H1 (cell line): ENCODE measurements at regions not wholly inside any gene's neighbourhood (a gene's known extent, or its start where the extent isn't known, plus 50 kb on each side); places are given as distances from the start of the nearest gene placed in this dataset.

Source experiments
- BCL11A ChIP-seq, 2 experiments: IDR thresholded peaks; one replicate each; pipeline ENCODE4 v1.6.1; 2011; ENCODE audit warnings: low read depth in 2 of 2, low read length in 2 of 2, mild to moderate bottlenecking in 2 of 2
- CREB1 ChIP-seq: IDR thresholded peaks from 2 replicates; pipeline ENCODE4 v1.6.1; 2012; ENCODE audit warnings: inconsistent platforms
- RBBP5 ChIP-seq: IDR thresholded peaks from 2 replicates; pipeline ENCODE4 v1.7.1; 2012; ENCODE audit warnings: low read depth, mild to moderate bottlenecking, inconsistent platforms, low read length, moderate library complexity, borderline replicate concordance
- RNF2 ChIP-seq: fragments of 200-900, 300-1000 bp; sonication (generic); IDR thresholded peaks from 2 replicates; pipeline ENCODE4 v1.7.1; 2016; ENCODE audit warnings: borderline replicate concordance, low read depth, mild to moderate bottlenecking, antibody characterized with exemption, low read length; ENCODE audit not compliant: poor library complexity, severe bottlenecking; ENCODE audit errors: missing control alignments
- SUZ12 ChIP-seq: fragments of 200-600 bp; sonication (generic); IDR thresholded peaks from 2 replicates; pipeline ENCODE4 v1.6.1; 2012; ENCODE audit warnings: mild to moderate bottlenecking, inconsistent platforms, low read length, moderate library complexity, mixed read lengths
- TF ChIP-seq, protein P1 (sequence below): fragments of 300-600 bp; sonication (generic); IDR thresholded peaks from 2 replicates; pipeline ENCODE4 v1.7.1; 2012; ENCODE audit warnings: low read length, moderate library complexity, mild to moderate bottlenecking, inconsistent platforms; ENCODE audit not compliant: insufficient replicate concordance
- TF ChIP-seq, protein P2 (sequence below): IDR thresholded peaks from 2 replicates; pipeline ENCODE4 v1.6.1; 2011; ENCODE audit warnings: low read length, improper control_type of control experiment

- TF ChIP-seq, protein P1, sequence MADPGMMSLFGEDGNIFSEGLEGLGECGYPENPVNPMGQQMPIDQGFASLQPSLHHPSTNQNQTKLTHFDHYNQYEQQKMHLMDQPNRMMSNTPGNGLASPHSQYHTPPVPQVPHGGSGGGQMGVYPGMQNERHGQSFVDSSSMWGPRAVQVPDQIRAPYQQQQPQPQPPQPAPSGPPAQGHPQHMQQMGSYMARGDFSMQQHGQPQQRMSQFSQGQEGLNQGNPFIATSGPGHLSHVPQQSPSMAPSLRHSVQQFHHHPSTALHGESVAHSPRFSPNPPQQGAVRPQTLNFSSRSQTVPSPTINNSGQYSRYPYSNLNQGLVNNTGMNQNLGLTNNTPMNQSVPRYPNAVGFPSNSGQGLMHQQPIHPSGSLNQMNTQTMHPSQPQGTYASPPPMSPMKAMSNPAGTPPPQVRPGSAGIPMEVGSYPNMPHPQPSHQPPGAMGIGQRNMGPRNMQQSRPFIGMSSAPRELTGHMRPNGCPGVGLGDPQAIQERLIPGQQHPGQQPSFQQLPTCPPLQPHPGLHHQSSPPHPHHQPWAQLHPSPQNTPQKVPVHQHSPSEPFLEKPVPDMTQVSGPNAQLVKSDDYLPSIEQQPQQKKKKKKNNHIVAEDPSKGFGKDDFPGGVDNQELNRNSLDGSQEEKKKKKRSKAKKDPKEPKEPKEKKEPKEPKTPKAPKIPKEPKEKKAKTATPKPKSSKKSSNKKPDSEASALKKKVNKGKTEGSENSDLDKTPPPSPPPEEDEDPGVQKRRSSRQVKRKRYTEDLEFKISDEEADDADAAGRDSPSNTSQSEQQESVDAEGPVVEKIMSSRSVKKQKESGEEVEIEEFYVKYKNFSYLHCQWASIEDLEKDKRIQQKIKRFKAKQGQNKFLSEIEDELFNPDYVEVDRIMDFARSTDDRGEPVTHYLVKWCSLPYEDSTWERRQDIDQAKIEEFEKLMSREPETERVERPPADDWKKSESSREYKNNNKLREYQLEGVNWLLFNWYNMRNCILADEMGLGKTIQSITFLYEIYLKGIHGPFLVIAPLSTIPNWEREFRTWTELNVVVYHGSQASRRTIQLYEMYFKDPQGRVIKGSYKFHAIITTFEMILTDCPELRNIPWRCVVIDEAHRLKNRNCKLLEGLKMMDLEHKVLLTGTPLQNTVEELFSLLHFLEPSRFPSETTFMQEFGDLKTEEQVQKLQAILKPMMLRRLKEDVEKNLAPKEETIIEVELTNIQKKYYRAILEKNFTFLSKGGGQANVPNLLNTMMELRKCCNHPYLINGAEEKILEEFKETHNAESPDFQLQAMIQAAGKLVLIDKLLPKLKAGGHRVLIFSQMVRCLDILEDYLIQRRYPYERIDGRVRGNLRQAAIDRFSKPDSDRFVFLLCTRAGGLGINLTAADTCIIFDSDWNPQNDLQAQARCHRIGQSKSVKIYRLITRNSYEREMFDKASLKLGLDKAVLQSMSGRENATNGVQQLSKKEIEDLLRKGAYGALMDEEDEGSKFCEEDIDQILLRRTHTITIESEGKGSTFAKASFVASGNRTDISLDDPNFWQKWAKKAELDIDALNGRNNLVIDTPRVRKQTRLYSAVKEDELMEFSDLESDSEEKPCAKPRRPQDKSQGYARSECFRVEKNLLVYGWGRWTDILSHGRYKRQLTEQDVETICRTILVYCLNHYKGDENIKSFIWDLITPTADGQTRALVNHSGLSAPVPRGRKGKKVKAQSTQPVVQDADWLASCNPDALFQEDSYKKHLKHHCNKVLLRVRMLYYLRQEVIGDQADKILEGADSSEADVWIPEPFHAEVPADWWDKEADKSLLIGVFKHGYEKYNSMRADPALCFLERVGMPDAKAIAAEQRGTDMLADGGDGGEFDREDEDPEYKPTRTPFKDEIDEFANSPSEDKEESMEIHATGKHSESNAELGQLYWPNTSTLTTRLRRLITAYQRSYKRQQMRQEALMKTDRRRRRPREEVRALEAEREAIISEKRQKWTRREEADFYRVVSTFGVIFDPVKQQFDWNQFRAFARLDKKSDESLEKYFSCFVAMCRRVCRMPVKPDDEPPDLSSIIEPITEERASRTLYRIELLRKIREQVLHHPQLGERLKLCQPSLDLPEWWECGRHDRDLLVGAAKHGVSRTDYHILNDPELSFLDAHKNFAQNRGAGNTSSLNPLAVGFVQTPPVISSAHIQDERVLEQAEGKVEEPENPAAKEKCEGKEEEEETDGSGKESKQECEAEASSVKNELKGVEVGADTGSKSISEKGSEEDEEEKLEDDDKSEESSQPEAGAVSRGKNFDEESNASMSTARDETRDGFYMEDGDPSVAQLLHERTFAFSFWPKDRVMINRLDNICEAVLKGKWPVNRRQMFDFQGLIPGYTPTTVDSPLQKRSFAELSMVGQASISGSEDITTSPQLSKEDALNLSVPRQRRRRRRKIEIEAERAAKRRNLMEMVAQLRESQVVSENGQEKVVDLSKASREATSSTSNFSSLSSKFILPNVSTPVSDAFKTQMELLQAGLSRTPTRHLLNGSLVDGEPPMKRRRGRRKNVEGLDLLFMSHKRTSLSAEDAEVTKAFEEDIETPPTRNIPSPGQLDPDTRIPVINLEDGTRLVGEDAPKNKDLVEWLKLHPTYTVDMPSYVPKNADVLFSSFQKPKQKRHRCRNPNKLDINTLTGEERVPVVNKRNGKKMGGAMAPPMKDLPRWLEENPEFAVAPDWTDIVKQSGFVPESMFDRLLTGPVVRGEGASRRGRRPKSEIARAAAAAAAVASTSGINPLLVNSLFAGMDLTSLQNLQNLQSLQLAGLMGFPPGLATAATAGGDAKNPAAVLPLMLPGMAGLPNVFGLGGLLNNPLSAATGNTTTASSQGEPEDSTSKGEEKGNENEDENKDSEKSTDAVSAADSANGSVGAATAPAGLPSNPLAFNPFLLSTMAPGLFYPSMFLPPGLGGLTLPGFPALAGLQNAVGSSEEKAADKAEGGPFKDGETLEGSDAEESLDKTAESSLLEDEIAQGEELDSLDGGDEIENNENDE: no peak
- TF ChIP-seq RBBP5 (no peak), RNF2 (no peak), CREB1 (no peak), BCL11A (IDR thresholded peaks at IDR 0.05; ENCODE audit: low read depth in 2 of 2, low read length in 2 of 2) (no peak), SUZ12 (no peak)
- TF ChIP-seq, protein P2, sequence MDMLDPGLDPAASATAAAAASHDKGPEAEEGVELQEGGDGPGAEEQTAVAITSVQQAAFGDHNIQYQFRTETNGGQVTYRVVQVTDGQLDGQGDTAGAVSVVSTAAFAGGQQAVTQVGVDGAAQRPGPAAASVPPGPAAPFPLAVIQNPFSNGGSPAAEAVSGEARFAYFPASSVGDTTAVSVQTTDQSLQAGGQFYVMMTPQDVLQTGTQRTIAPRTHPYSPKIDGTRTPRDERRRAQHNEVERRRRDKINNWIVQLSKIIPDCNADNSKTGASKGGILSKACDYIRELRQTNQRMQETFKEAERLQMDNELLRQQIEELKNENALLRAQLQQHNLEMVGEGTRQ: no peak
- TF ChIP-seq, all 59 proteins: peak for 0
Measured at GRCh38 chr13:89902223-89902622, 1445.3 kb upstream of the MIR17HG start (continued).
